Stimulated activated memory B cell treated with anti-CD40 and anti-IgM and Interleukin-4, amounts not matched to agents 10 μg/mL and 1 μg/mL and 100 μg/mL, for 72 hours (primary cell): ENCODE measurements at regions not wholly inside any gene's neighbourhood (a gene's known extent, or its start where the extent isn't known, plus 50 kb on each side); places are given as distances from the start of the nearest gene placed in this dataset.

ENCODE experiments used
- ATAC-seq: fragments of 150-1000 bp; cut with Tn5 transposase; 2 replicates; pipeline ENCODE4 v1.10.0; 2021
- H3K27ac Mint-ChIP-seq: one replicate; pipeline ENCODE4 v1.8.0; 2022; ENCODE audit warnings: mild to moderate bottlenecking, mixed read lengths
- H3K27me3 Mint-ChIP-seq: one replicate; pipeline ENCODE4 v1.8.0; 2022; ENCODE audit warnings: mixed read lengths
- H3K36me3 Mint-ChIP-seq: one replicate; pipeline ENCODE4 v1.8.0; 2022; ENCODE audit warnings: mixed read lengths
- H3K4me1 Mint-ChIP-seq: one replicate; pipeline ENCODE4 v1.8.0; 2022; ENCODE audit warnings: mixed read lengths
- H3K4me3 Mint-ChIP-seq: one replicate; pipeline ENCODE4 v1.8.0; 2022; ENCODE audit warnings: mild to moderate bottlenecking, moderate library complexity, mixed read lengths
- H3K9me3 Mint-ChIP-seq: one replicate; pipeline ENCODE4 v1.8.0; 2022; ENCODE audit warnings: mixed read lengths

DNA sequence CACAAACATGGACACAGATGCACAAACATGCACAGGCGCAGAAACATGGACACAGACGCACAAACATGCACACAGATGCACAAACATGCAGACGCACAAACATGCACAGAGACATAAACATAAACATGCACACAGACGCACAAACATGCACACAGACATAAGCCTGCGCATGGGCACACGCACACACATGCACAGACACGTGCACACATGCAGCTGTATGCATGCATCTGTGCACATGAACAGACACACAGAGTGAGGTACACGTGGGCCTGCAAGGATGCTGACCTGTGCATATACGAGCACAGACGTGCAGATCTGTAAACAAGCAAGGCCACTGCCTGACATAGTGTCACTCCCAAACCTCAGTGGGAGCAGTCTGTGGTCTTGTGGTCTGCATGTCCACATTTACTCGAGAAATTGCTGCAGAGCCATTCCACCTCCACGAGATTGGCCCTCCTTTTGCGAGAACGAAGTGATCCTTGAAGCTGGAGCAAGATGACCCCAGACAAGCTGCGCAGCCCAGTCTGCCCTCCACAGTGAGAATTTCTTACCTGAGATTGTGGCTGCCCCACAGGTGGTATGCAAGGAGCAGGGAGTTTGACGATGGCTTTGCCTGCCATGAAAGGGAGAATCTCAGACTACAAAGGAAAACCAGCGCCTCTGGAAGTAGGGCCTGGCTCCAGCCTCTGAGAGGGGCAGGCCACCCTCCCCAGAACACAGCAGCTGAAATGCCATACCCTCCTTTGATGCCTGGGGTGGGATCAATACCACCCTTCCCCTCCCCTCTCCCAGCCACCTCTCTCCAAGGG, 299.9 kb downstream of the BRD1 start:
- Mint-ChIP-seq H3K9me3 (no peaks in the 10 kb centered on the region), H3K36me3 (peaks cover 39% of the 10 kb centered on the region)

DNA sequence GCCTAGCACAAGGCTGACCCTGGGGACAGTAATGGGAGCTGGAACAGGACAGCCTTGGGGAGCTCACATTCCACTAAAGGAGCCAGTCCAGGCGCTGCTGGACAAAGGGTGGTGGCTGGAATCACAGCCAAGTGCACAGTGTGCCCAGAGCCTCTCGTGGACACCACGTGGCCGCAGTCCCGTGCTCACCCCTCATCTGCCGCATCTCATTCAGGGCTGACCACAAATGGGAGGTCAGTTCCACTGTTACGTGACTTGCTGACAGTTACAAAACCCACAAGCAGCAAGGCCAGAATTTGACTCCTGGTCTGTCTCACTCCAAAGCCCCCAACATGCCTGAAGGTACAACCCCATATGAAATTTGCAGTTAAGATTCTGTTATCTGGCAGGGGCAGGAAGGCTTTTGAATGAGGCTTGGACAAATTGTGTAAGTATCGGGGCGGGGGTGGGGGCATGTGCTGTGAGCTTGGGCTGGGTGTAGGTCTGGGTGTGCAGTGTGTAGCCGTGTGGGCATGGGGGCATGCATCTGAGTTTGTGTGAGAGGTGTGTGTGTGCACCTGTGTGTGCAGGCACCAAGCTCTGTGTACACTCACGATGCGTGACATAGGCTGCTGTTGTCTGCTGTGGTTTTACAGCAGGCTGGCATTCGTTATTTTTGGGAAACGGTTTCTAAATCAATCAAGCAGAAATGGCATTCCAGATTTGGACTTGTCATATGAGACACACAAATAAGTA, 301.7 kb downstream of the BRD1 start:
- Mint-ChIP-seq H3K4me3 (no peak overlapping the region), H3K27ac (no peak overlapping the region), H3K27me3 (no peaks in the 10 kb centered on the region), H3K4me1 (peaks cover 27% of the 10 kb centered on the region), H3K9me3 (no peaks in the 10 kb centered on the region), H3K36me3 (peaks cover 54% of the 10 kb centered on the region)
- ATAC-seq = no peak

More for the DNA sequence above, 299.9 kb downstream of the BRD1 start:
- ATAC-seq = no peak
- H3K27ac Mint-ChIP-seq = no peak overlapping the region
- H3K4me3 Mint-ChIP-seq = no peak overlapping the region
- H3K4me1 Mint-ChIP-seq = peaks cover 27% of the 10 kb centered on the region
- H3K27me3 Mint-ChIP-seq = no peaks in the 10 kb centered on the region

DNA sequence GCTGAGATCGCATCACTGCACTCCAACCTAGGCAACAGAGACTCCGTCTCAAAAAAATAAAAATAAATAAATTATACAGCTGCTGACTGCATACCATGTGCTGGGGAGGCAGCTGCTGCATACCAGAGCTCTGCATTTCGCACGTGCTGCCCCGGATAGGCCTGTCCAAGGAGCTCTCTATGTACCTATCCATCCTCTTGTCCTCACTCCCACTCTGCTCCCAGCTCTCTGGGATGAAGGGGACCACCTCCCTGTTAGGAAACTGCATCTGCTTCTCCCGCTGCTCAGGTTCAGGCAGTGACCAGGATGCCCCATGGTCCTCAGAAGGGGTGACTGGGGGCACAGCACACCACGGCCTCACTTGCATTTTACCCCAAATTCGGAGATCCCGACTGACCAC, 302.3 kb downstream of the BRD1 start:
- Mint-ChIP-seq H3K4me1 (peaks cover 27% of the 10 kb centered on the region), H3K4me3 (no peak overlapping the region), H3K36me3 (peaks cover 54% of the 10 kb centered on the region), H3K27ac (no peak overlapping the region), H3K27me3 (no peaks in the 10 kb centered on the region), H3K9me3 (no peaks in the 10 kb centered on the region)
- ATAC-seq = no peak

DNA sequence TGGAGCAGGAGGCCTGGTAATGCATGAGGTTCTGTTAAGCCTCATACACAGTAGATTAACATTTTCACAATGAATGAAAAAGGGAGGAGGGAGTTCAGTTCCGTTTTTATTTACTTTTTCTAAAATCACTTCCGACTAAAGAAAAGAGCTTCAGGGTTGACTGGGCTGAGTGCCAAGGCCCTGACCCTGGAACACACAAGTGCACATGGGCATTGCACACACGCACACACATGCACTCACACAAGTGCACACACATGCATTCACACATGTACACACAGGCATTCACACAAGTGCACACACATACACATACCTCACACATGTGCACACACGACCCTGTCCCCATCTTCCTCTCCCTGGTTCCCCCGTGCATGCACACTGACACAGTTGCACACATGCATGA, 303.3 kb downstream of the BRD1 start:
- ATAC-seq = no peak
- peaks cover 22% of the 10 kb centered on the region for H3K4me1 Mint-ChIP-seq
- no peak overlapping the region for H3K4me3 Mint-ChIP-seq
- H3K36me3 Mint-ChIP-seq = peaks cover 48% of the 10 kb centered on the region
- no peaks in the 10 kb centered on the region for H3K9me3 Mint-ChIP-seq
- no peak overlapping the region for H3K27ac Mint-ChIP-seq
- no peaks in the 10 kb centered on the region for H3K27me3 Mint-ChIP-seq

DNA sequence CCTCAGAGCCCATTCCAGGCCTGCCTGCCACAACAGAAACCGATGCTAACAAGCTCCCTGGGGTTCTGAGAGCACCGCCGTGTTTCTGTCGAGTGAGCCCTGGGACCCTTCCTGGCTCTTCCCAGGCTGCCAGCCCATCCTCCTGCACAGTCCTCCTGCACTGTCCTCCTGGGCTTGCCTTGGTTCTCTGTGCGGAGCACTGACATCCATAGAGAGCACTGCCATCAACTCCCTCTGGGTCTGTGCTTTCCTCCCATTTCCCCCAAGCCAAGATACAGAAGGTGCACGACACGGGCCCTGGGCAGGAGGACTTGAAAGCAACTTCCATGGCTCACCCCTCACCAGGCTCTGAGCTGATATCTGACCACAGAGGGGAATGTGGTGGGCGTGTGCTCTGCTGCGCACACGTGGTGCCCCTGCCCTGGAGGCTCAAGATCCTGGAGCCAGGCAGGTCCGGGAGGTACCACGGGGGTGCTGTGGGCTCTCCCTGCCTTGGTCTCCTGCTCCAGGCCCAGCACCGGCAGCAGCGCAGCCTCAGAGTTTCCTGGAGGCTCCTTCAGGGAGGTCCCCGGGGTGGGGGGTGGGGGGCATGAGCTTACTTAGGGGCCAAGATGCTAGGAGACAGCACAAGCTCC, 304.2 kb downstream of the BRD1 start:
- no peak for ATAC-seq
- Mint-ChIP-seq H3K4me3 (no peak overlapping the region), H3K36me3 (peaks cover 50% of the 10 kb centered on the region), H3K9me3 (no peaks in the 10 kb centered on the region), H3K27ac (no peak overlapping the region), H3K27me3 (no peaks in the 10 kb centered on the region), H3K4me1 (peaks cover 19% of the 10 kb centered on the region)

DNA sequence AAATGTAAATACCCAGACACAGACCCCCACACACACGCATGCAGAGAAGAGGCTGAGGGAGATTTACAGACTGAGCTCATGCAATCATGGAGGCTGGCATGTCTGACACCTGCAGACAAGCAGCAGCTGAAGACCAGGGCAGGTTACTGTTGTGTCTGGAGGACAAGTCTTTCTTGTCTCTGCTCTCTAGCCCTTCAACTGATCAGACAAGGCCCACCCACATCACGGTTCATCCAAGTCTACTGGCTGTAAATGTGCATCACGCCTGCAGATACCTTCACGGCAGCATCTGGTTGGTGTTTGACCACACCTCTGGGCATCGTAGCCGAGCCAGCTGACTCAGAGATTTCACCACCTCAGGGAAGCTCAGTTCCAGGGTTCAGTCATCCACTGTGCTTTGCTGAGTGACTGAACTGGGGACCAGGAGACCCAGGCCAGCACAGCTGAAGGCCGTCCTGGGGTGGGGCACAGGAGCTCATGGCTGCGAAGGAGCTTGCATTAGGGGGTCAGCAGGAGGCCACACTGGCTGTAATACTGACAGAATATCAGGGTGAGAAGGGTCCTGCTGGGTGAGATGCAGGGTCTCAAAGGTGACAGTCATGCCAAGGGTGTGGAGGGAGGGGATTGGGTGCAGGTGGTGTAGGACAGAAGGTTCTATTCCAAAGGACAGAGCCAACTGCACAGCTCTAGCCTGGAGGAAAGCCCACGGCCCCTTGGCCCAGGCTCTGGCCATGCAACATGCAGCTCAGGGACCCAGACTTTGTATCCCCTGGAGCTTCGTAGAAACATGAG, 304.9 kb downstream of the BRD1 start:
- peaks cover 15% of the 10 kb centered on the region for H3K4me1 Mint-ChIP-seq
- no peak overlapping the region for H3K4me3 Mint-ChIP-seq
- no peak for ATAC-seq
- H3K27me3 Mint-ChIP-seq = no peaks in the 10 kb centered on the region
- H3K36me3 Mint-ChIP-seq = peaks cover 46% of the 10 kb centered on the region
- no peak overlapping the region for H3K27ac Mint-ChIP-seq
- no peaks in the 10 kb centered on the region for H3K9me3 Mint-ChIP-seq

DNA sequence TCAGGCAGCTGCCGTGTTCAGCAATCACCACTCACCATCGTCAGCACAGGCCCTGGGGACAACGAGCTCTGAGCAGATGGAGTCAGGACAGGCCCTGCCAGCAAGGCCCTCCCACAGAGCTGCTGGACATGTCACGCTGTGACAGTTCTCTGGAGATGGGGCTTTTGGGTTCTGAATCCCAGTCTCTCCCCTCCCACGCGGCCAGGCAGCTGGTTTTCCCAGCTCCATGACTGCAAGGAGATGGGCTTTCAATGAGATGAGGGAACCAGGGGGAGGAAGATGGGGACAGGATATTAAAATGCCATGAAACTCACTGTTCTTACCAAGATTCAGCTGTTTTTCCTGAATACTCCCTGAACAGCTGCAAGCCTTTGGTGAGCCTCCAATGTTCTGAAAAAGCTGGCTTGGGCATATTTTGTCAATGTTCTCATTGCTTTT, 305.9 kb downstream of the BRD1 start:
- Mint-ChIP-seq H3K27ac (no peak overlapping the region), H3K9me3 (no peaks in the 10 kb centered on the region), H3K27me3 (no peaks in the 10 kb centered on the region), H3K4me1 (peaks cover 25% of the 10 kb centered on the region), H3K36me3 (peaks cover 49% of the 10 kb centered on the region), H3K4me3 (no peak overlapping the region)
- no peak for ATAC-seq

DNA sequence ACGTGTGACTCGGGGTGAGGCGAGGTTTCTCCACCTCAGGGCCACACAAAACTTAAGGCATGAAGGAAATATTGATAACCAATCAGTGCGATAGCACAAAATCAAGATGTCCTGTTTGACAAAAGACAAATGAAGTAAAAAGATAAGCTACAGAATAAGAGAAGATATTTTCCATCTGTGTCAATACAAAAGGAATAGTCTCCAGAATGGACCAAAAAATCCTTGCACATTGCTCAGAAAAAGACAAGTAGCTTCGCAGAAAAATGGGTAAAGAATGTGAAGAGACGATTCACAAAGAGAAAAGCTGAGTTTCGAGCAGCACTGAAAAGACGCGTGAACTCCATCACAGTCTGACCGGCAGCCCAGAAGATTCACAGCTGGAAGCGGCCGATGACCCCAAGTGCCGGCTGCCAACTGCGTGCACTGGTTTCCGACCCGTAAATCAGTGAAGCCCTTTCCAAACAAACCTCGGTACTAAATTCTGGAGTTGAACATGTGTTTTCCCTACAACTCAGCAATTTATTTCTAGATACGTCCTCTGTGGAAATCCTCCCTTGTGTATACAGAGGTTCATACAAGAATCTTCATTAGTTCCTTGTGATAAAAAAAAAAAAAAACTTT, 308.4 kb downstream of the BRD1 start:
- Mint-ChIP-seq H3K9me3 (peaks cover 5% of the 10 kb centered on the region), H3K36me3 (peaks cover 63% of the 10 kb centered on the region), H3K4me1 (peaks cover 27% of the 10 kb centered on the region), H3K27ac (no peak overlapping the region), H3K4me3 (no peak overlapping the region), H3K27me3 (no peaks in the 10 kb centered on the region)
- no peak for ATAC-seq

DNA sequence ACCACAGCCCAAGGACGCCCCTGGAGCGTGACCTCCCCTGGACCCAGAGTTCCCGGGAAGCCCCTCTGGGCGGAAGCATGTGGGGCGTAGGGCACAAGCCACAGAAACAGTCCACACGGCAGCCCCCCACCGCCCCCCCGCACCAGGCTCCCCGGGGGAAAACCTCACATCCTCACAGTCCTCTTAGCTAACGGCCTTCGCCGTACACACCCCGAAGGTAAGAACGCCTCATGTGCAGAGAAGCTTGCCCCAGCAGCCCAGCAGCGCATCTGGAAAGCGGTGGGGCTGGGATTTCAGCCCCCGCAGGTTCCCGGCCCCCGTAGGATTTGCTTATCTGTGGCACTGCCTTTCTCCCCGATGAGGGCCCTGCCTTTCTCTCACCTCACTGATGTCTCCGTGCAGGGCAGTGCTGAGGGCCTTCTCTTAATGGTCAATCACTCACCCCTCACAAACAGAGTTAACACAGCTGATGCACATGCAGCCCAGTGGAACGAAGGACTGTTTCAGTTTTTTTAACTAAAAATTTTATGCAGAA, 309.2 kb downstream of the BRD1 start:
- H3K4me3 Mint-ChIP-seq = no peak overlapping the region
- H3K4me1 Mint-ChIP-seq = peaks cover 34% of the 10 kb centered on the region
- no peak for ATAC-seq
- peaks cover 10% of the 10 kb centered on the region for H3K9me3 Mint-ChIP-seq
- H3K27me3 Mint-ChIP-seq = no peaks in the 10 kb centered on the region
- H3K36me3 Mint-ChIP-seq = peaks cover 71% of the 10 kb centered on the region
- H3K27ac Mint-ChIP-seq = no peak overlapping the region

DNA sequence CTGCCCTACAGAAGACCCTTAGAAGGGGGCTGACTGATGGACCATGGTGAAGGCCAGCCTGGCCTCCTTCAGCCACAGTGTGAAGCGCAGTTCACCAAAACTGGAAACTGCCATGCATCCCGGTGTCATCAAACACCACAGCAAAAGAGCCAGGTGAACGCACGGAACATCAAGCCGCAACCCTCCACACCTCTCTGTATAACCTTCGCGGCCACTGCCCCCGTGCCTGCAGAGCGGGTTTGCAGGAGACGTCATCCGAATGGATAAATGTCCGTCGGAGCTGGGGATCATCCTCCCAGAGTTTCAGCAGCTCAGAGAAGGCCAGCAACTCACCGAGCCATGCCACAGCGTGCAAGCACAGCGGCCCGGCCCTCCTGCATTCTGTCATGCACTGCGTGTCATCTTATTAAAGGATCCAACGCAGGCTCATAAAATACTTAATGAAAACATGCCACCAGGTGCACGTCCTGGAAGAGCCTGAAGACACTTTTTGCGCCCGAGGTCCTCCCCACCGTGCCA, 309.9 kb downstream of the BRD1 start:
- Mint-ChIP-seq H3K4me3 (no peak overlapping the region), H3K9me3 (peaks cover 10% of the 10 kb centered on the region), H3K27ac (no peak overlapping the region), H3K36me3 (peaks cover 70% of the 10 kb centered on the region), H3K27me3 (no peaks in the 10 kb centered on the region), H3K4me1 (peaks cover 37% of the 10 kb centered on the region)
- ATAC-seq = no peak

DNA sequence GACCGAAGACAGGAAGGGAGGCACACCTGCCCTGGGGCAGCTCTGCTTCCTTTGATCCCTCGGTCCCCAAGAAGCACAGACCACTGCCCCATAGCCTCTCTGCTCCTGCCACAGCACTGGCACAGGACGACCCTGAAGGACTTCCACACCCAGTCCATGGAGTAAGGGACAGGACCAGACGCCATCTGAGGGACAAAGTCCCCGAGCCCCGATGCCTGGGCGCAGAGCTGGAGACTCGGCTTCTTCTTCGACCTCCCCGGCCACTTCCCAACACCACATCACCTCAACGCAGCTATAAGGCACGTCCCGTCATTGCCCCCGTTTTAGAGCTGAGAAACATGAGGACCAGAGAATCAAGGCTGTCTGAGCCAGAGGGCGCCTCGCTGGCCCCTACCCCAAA, 310.5 kb downstream of the BRD1 start:
- peaks cover 65% of the 10 kb centered on the region for H3K36me3 Mint-ChIP-seq
- H3K27me3 Mint-ChIP-seq = no peaks in the 10 kb centered on the region
- peaks cover 37% of the 10 kb centered on the region for H3K4me1 Mint-ChIP-seq
- H3K27ac Mint-ChIP-seq = no peak overlapping the region
- no peak overlapping the region for H3K4me3 Mint-ChIP-seq
- H3K9me3 Mint-ChIP-seq = peaks cover 10% of the 10 kb centered on the region
- no peak for ATAC-seq

DNA sequence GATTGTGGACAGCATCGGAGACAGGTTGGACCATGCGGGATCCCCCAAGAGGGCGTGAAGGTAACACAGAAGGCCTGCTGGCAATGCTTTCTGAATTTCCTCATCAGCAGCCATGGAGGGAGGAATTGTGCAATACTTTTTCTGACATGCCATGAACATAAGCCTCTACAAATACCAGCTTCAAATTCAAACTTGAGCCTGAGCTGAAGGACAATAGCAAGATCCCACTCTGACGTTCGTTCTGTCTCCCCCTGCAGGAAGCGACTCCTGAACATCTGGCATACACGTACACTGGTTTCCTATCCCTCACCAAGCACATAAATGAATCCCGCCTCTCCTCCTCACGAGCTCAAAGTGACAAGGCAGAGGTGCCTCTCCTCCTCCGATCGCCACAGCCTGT, 312.2 kb downstream of the BRD1 start:
- H3K27me3 Mint-ChIP-seq = no peaks in the 10 kb centered on the region
- no peak overlapping the region for H3K4me3 Mint-ChIP-seq
- H3K4me1 Mint-ChIP-seq = peaks cover 37% of the 10 kb centered on the region
- peaks cover 50% of the 10 kb centered on the region for H3K36me3 Mint-ChIP-seq
- no peak overlapping the region for H3K27ac Mint-ChIP-seq
- ATAC-seq = no peak
- peaks cover 13% of the 10 kb centered on the region for H3K9me3 Mint-ChIP-seq

DNA sequence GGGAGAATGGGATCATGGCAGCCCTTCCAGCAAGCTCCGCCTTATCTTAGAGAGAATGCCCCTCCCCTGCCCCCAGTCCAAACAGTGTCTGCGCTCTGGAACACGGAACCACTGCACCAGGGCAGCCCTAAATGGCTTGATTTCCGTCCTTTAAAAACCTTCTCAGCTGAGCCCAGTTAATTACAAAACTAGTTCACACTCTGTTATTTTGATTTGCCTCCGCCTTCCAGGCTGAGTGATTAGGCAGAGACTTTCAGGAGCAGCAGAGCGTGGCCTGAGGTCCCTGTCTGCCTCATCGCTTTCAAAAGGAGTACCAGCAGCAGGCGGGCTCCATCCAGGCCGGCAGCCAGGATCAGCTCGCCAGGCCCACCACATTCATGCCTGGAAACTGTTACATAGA, 313.0 kb downstream of the BRD1 start:
- Mint-ChIP-seq H3K27me3 (no peaks in the 10 kb centered on the region), H3K36me3 (peaks cover 50% of the 10 kb centered on the region), H3K4me3 (no peak overlapping the region), H3K4me1 (peaks cover 37% of the 10 kb centered on the region), H3K9me3 (peaks cover 14% of the 10 kb centered on the region), H3K27ac (no peak overlapping the region)
- peak; percentile 51 for ATAC-seq

DNA sequence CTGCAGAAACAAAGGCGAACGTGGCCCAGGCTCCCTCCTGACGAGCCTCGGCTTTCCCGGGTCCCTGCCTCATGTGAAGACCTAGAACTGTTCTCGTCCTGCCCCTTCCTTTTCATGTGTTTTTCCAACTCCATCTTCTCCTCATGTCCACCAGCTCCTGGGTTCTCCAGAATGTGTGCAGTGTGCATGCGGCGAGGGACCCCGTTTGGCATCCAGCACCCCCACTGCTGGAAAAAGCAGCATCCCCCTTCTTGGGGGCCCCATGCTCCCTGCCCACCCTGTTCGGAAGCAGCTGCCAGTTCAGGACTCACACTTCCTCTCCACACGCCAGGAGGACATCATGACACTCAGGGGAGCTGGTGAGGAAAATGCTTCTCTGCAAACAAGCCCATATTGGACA, 313.5 kb downstream of the BRD1 start:
- peaks cover 19% of the 10 kb centered on the region for H3K9me3 Mint-ChIP-seq
- ATAC-seq = no peak
- H3K27me3 Mint-ChIP-seq = no peaks in the 10 kb centered on the region
- H3K4me1 Mint-ChIP-seq = peaks cover 37% of the 10 kb centered on the region
- H3K36me3 Mint-ChIP-seq = peaks cover 50% of the 10 kb centered on the region
- H3K27ac Mint-ChIP-seq = no peak overlapping the region
- no peak overlapping the region for H3K4me3 Mint-ChIP-seq
